Panc1 (cell line): ENCODE measurements at regions not wholly inside any gene's neighbourhood (a gene's known extent, or its start where the extent isn't known, plus 50 kb on each side); places are given as distances from the start of the nearest gene placed in this dataset.

Experiments used
- POLR2AphosphoS5 ChIP-seq: IDR thresholded peaks from 2 replicates; pipeline ENCODE4 v1.6.1; 2012; ENCODE audit warnings: mild to moderate bottlenecking, low read depth, low read length, moderate library complexity
- TF ChIP-seq, protein P1 (sequence below): fragments of 450-650 bp; IDR thresholded peaks from 2 replicates; pipeline ENCODE4 v1.5.1; 2017; ENCODE audit warnings: mild to moderate bottlenecking
- TF ChIP-seq, protein P2 (sequence below), 2 experiments: IDR thresholded peaks; 2 replicates each; pipeline ENCODE4 v1.6.1; 2011 to 2012; ENCODE audit warnings: low read depth in 2 of 2, control low read depth in 1 of 2, low read length in 1 of 2, mild to moderate bottlenecking in 1 of 2, moderate library complexity in 1 of 2; ENCODE audit not compliant: insufficient read depth in 1 of 2

DNA sequence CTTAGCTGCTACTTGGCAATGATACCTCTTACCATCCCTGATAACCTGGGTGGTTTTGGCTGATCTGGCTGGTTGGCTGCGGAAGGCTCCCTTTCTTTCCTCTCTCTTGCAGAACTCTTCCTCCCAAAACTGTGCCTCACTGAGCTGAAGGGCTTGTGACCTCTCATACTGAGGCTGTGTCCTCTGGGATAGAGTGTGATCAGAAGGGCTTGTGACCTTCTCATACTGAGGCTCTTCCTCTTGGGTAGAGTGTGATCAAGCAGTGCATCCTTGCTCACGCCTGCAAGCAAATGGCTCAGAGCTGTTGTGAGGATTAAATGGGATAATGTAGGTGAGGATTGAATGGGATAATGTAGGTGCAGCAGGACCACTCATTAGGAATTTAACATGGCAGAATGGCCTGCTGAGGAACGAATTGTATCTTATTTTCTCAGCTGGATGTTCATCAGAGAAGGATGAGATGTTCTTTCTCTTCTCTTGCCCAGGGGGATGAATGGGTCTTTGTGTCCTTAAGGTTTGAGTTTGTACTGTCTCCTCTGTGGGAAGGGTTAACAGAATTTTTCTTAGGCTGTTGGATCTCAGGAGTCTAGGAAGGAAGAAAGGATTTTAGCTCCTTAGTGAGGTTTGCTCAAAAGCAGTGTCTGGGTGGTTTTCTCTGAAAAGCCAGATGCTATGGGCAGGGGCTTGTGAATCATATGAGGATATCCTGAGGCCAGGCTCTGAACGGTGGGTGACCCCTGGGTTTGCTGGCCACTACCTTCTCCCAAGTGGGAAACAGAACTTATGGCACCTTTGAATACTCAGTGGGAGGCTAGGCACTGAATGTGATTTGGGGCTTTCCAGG is 130.0 kb upstream of the HS3ST2 start:
- TF ChIP-seq, protein P1, sequence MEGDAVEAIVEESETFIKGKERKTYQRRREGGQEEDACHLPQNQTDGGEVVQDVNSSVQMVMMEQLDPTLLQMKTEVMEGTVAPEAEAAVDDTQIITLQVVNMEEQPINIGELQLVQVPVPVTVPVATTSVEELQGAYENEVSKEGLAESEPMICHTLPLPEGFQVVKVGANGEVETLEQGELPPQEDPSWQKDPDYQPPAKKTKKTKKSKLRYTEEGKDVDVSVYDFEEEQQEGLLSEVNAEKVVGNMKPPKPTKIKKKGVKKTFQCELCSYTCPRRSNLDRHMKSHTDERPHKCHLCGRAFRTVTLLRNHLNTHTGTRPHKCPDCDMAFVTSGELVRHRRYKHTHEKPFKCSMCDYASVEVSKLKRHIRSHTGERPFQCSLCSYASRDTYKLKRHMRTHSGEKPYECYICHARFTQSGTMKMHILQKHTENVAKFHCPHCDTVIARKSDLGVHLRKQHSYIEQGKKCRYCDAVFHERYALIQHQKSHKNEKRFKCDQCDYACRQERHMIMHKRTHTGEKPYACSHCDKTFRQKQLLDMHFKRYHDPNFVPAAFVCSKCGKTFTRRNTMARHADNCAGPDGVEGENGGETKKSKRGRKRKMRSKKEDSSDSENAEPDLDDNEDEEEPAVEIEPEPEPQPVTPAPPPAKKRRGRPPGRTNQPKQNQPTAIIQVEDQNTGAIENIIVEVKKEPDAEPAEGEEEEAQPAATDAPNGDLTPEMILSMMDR, result no peak
- no peak for TF ChIP-seq POLR2AphosphoS5
- TF ChIP-seq, protein P2, sequence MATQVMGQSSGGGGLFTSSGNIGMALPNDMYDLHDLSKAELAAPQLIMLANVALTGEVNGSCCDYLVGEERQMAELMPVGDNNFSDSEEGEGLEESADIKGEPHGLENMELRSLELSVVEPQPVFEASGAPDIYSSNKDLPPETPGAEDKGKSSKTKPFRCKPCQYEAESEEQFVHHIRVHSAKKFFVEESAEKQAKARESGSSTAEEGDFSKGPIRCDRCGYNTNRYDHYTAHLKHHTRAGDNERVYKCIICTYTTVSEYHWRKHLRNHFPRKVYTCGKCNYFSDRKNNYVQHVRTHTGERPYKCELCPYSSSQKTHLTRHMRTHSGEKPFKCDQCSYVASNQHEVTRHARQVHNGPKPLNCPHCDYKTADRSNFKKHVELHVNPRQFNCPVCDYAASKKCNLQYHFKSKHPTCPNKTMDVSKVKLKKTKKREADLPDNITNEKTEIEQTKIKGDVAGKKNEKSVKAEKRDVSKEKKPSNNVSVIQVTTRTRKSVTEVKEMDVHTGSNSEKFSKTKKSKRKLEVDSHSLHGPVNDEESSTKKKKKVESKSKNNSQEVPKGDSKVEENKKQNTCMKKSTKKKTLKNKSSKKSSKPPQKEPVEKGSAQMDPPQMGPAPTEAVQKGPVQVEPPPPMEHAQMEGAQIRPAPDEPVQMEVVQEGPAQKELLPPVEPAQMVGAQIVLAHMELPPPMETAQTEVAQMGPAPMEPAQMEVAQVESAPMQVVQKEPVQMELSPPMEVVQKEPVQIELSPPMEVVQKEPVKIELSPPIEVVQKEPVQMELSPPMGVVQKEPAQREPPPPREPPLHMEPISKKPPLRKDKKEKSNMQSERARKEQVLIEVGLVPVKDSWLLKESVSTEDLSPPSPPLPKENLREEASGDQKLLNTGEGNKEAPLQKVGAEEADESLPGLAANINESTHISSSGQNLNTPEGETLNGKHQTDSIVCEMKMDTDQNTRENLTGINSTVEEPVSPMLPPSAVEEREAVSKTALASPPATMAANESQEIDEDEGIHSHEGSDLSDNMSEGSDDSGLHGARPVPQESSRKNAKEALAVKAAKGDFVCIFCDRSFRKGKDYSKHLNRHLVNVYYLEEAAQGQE (IDR thresholded peaks at IDR 0.05; ENCODE audit: insufficient read depth in 1 of 2, low read depth in 2 of 2, low read length in 1 of 2), result no peak
